ENCODE measurements at regions not wholly inside any gene's neighbourhood (a gene's known extent, or its start where the extent isn't known, plus 50 kb on each side); places are given as distances from the start of the nearest gene placed in this dataset.

- ChIA-PET POLR2A (no interaction called here), CTCF (no interaction called here)
- no peak for TF ChIP-seq PRRX2 (CRISPR knock-in tag; IDR thresholded peaks at IDR 0.05)
- no peak for TF ChIP-seq GRHL2 (CRISPR knock-in tag; IDR thresholded peaks at IDR 0.05; ENCODE audit: insufficient replicate concordance, severe bottlenecking)
- TF ChIP-seq, protein P1, sequence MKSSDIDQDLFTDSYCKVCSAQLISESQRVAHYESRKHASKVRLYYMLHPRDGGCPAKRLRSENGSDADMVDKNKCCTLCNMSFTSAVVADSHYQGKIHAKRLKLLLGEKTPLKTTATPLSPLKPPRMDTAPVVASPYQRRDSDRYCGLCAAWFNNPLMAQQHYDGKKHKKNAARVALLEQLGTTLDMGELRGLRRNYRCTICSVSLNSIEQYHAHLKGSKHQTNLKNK (CRISPR knock-in tag; IDR thresholded peaks at IDR 0.05): no peak
- TF ChIP-seq AR (CRISPR knock-in tag; IDR thresholded peaks at IDR 0.05): no peak
- TF ChIP-seq GTF2I (CRISPR knock-in tag; conservative IDR thresholded peaks at IDR 0.05): no peak
- no peak for TF ChIP-seq SMAD3 (CRISPR knock-in tag; IDR thresholded peaks at IDR 0.05; ENCODE audit: borderline replicate concordance)
- no peak for TF ChIP-seq CBFB (CRISPR knock-in tag; IDR thresholded peaks at IDR 0.05; ENCODE audit: low read depth)
- TF ChIP-seq ATF1 (CRISPR knock-in tag; IDR thresholded peaks at IDR 0.05): no peak
- TF ChIP-seq TEAD4 (CRISPR knock-in tag; IDR thresholded peaks at IDR 0.05): no peak
- no peak for TF ChIP-seq CTCF (IDR thresholded peaks at IDR 0.05)
- TF ChIP-seq CREM (CRISPR knock-in tag; IDR thresholded peaks at IDR 0.05): no peak
- TF ChIP-seq, protein P2, sequence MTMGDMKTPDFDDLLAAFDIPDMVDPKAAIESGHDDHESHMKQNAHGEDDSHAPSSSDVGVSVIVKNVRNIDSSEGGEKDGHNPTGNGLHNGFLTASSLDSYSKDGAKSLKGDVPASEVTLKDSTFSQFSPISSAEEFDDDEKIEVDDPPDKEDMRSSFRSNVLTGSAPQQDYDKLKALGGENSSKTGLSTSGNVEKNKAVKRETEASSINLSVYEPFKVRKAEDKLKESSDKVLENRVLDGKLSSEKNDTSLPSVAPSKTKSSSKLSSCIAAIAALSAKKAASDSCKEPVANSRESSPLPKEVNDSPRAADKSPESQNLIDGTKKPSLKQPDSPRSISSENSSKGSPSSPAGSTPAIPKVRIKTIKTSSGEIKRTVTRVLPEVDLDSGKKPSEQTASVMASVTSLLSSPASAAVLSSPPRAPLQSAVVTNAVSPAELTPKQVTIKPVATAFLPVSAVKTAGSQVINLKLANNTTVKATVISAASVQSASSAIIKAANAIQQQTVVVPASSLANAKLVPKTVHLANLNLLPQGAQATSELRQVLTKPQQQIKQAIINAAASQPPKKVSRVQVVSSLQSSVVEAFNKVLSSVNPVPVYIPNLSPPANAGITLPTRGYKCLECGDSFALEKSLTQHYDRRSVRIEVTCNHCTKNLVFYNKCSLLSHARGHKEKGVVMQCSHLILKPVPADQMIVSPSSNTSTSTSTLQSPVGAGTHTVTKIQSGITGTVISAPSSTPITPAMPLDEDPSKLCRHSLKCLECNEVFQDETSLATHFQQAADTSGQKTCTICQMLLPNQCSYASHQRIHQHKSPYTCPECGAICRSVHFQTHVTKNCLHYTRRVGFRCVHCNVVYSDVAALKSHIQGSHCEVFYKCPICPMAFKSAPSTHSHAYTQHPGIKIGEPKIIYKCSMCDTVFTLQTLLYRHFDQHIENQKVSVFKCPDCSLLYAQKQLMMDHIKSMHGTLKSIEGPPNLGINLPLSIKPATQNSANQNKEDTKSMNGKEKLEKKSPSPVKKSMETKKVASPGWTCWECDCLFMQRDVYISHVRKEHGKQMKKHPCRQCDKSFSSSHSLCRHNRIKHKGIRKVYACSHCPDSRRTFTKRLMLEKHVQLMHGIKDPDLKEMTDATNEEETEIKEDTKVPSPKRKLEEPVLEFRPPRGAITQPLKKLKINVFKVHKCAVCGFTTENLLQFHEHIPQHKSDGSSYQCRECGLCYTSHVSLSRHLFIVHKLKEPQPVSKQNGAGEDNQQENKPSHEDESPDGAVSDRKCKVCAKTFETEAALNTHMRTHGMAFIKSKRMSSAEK (CRISPR knock-in tag; IDR thresholded peaks at IDR 0.05; ENCODE audit: borderline replicate concordance): no peak
- TF ChIP-seq ZNF425 (CRISPR knock-in tag; conservative IDR thresholded peaks at IDR 0.05): no peak
- TF ChIP-seq, protein P3, sequence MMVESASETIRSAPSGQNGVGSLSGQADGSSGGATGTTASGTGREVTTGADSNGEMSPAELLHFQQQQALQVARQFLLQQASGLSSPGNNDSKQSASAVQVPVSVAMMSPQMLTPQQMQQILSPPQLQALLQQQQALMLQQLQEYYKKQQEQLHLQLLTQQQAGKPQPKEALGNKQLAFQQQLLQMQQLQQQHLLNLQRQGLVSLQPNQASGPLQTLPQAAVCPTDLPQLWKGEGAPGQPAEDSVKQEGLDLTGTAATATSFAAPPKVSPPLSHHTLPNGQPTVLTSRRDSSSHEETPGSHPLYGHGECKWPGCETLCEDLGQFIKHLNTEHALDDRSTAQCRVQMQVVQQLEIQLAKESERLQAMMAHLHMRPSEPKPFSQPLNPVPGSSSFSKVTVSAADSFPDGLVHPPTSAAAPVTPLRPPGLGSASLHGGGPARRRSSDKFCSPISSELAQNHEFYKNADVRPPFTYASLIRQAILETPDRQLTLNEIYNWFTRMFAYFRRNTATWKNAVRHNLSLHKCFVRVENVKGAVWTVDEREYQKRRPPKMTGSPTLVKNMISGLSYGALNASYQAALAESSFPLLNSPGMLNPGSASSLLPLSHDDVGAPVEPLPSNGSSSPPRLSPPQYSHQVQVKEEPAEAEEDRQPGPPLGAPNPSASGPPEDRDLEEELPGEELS (CRISPR knock-in tag; IDR thresholded peaks at IDR 0.05): no peak
- Mint-ChIP-seq H3K4me3 (no peak overlapping the region), H3K4me1 (peaks cover 9% of the 10 kb centered on the region), H3K36me3 (no peaks in the 10 kb centered on the region), H3K27me3 (ENCODE audit: low read depth) (no peaks in the 10 kb centered on the region; the same call in 1 of the 2 replicates), H3K9me3 (no peaks in the 10 kb centered on the region), H3K27ac (no peak overlapping the region)
- DNase-seq (ENCODE audit: low spot score) (no peak), ATAC-seq (no peak)
Measured at GRCh38 chr14:49984424-49984823, 91.5 kb downstream of the ARF6 start.
